ACC112 (cell line): ENCODE measurements at regions not wholly inside any gene's neighbourhood (a gene's known extent, or its start where the extent isn't known, plus 50 kb on each side); places are given as distances from the start of the nearest gene placed in this dataset.

Experiments used
- H2AFZ ChIP-seq: fragments of 200-600 bp; sonication (generic); one replicate; pipeline ENCODE4 v1.6.0; 2017; ENCODE audit warnings: antibody characterized with exemption, low read length; ENCODE audit not compliant: unreplicated experiment
- H3K27ac ChIP-seq: fragments of 200-600 bp; sonication (generic); 2 replicates; pipeline ENCODE4 v1.5.1; 2014; ENCODE audit warnings: low read depth, mild to moderate bottlenecking, antibody characterized with exemption, low read length, moderate library complexity
- H3K27me3 ChIP-seq: fragments of 200-600 bp; sonication (generic); 2 replicates; pipeline ENCODE4 v1.6.1; 2014; ENCODE audit warnings: mild to moderate bottlenecking, antibody characterized with exemption, low read length, moderate library complexity, mixed read lengths; ENCODE audit not compliant: insufficient read depth
- H3K36me3 ChIP-seq: fragments of 200-600 bp; sonication (generic); 2 replicates; pipeline ENCODE4 v1.6.1; 2016; ENCODE audit warnings: mild to moderate bottlenecking, antibody characterized with exemption, low read length, moderate library complexity, mixed read lengths; ENCODE audit not compliant: insufficient read depth
- H3K4me1 ChIP-seq: fragments of 200-600 bp; sonication (generic); one replicate; pipeline ENCODE4 v1.6.1; 2016; ENCODE audit warnings: low read length, mixed read lengths; ENCODE audit not compliant: insufficient read depth, unreplicated experiment, control insufficient read depth
- H3K4me3 ChIP-seq: fragments of 200-600 bp; sonication (generic); 2 replicates; pipeline ENCODE4 v1.5.1; 2014; ENCODE audit warnings: mild to moderate bottlenecking, low read depth, low read length
- H3K79me2 ChIP-seq: fragments of 200-600 bp; sonication (generic); one replicate; pipeline ENCODE4 v1.6.0; 2016; ENCODE audit warnings: low read length; ENCODE audit not compliant: control insufficient read depth, unreplicated experiment, insufficient read depth

DNA sequence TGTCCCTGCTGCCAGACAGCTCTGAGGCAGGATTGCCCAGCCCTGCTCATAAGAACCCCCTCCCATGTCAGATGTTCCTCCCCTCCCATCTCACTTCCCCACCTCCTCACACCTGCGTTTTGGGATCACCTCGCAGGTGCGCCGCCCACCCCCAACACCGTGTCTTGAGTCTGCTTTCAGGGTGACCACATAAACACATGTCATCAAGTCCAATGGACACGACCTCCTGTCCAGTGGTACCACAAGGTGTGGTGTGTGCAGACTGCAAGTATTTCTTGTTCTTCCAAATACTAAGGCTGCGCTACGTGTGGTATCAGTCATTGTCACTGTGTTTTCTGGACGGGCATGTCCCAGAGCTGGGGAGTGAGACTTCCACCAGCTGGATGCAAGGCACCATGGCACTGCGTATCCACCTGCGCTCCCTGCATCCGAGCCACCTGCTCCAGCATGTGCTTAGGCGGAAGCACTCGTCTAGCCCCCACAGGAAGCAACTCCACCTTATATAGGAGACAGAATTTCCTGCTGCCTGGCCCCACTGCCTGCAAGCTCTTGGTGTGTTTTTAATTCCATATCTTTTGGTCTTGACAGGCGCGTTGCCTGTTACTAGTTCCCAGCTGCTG lies 119.7 kb upstream of the NXT1 start:
- H3K79me2 ChIP-seq = no peaks in the 10 kb centered on the region
- no peak overlapping the region for H2AFZ ChIP-seq
- H3K4me3 ChIP-seq = no peak overlapping the region
- no peaks in the 10 kb centered on the region; the same call in 1 of the 2 replicates for H3K36me3 ChIP-seq
- peak overlapping the region; percentile 72 for H3K27ac ChIP-seq
- no peaks in the 10 kb centered on the region for H3K27me3 ChIP-seq
- peaks cover 55% of the 10 kb centered on the region for H3K4me1 ChIP-seq

DNA sequence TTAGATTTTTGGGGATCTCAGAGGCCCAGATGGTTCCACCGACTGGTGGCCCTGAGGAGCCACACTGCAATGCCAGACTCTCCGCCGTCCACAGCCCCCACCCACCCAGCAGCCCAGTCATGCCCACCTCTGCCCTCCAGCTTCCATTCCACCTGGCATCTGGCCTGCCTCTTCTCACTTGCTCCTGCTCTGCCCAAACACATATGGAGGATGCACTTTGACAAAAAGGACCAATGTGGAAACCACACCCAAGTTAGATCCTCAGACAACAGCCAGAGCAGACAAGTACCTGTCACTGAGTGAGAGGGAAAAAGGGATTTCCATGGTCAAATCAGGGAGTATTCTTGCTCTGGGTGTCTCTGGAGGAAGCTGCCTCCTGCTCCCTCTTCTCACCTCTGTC lies 120.6 kb upstream of the NXT1 start:
- Histone ChIP-seq H3K4me3 (no peak overlapping the region), H3K27me3 (no peaks in the 10 kb centered on the region), H3K79me2 (no peaks in the 10 kb centered on the region), H3K27ac (no peak overlapping the region), H2AFZ (no peak overlapping the region), H3K4me1 (peaks cover 59% of the 10 kb centered on the region), H3K36me3 (no peaks in the 10 kb centered on the region; the same call in 1 of the 2 replicates)

DNA sequence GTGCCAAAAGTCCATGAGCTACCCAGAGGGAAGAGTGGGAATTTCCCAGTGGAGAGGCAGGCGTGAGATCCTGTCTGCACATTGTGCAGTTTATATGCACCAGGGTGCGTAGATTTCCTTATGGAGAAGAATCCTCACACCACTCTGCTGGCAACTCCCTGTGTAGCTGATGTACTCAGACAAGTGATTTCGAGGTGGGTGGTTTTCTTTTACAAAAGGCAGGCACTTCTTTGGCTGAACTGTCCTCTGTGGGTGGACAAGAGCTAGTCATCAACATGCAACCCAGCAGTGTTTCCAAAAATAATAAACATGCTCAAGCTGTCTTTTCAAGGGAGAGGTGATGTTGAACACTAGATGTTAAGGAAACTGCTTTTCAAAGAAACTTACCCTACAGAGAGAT lies 121.7 kb upstream of the NXT1 start:
- Histone ChIP-seq H3K79me2 (no peaks in the 10 kb centered on the region), H3K27ac (peak overlapping the region; percentile 70), H3K36me3 (no peaks in the 10 kb centered on the region; the same call in 1 of the 2 replicates), H3K4me3 (no peak overlapping the region), H3K4me1 (peaks cover 56% of the 10 kb centered on the region), H2AFZ (no peak overlapping the region), H3K27me3 (no peaks in the 10 kb centered on the region)

DNA sequence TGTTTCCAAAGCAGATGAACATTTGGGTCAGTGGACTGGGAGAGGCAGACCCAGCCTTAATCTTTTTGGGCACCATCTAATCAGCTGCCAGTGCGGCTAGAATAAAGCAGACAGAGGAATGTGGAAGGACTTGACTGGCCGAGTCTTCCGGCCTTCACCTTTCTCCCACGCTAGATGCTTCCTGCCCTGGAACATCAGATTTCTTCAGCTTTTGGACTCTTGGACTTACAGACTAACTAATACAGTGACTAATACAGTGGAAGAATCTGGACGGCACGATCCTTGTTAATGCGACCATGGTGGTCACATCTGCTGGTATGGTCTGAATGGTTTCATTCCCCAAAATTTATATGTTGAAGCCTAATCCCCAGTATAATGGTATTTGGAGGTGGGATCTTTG lies 122.6 kb upstream of the NXT1 start:
- no peak overlapping the region for H2AFZ ChIP-seq
- H3K27me3 ChIP-seq = no peaks in the 10 kb centered on the region
- H3K27ac ChIP-seq = peak overlapping the region; percentile 70; the same call in 1 of the 2 replicates
- no peaks in the 10 kb centered on the region for H3K79me2 ChIP-seq
- no peak overlapping the region for H3K4me3 ChIP-seq
- H3K36me3 ChIP-seq = no peaks in the 10 kb centered on the region; the same call in 1 of the 2 replicates
- peaks cover 56% of the 10 kb centered on the region for H3K4me1 ChIP-seq

DNA sequence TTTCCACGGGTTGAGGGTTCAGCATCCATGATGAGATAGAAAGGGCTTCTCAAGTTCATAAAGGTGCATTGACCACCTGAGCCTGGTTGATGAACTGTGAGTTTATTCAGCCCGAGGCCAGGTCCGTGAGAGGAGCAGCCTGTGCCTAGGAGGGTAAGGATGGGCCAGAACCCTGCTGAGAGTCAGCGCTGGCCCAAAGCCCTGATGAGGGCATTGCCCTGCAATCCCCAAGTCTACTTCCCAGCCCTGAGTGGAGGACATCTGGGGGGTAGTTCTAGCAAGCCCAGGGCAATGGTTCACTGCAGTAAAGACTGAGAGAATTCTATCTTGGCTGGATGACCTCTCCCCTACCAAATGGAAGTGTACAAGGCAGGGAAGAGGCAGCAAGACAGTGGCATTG lies 123.3 kb upstream of the NXT1 start:
- Histone ChIP-seq H3K36me3 (no peaks in the 10 kb centered on the region; the same call in 1 of the 2 replicates), H3K79me2 (no peaks in the 10 kb centered on the region), H3K27ac (no peak overlapping the region), H2AFZ (no peak overlapping the region), H3K4me3 (no peak overlapping the region), H3K27me3 (no peaks in the 10 kb centered on the region), H3K4me1 (peaks cover 59% of the 10 kb centered on the region)

DNA sequence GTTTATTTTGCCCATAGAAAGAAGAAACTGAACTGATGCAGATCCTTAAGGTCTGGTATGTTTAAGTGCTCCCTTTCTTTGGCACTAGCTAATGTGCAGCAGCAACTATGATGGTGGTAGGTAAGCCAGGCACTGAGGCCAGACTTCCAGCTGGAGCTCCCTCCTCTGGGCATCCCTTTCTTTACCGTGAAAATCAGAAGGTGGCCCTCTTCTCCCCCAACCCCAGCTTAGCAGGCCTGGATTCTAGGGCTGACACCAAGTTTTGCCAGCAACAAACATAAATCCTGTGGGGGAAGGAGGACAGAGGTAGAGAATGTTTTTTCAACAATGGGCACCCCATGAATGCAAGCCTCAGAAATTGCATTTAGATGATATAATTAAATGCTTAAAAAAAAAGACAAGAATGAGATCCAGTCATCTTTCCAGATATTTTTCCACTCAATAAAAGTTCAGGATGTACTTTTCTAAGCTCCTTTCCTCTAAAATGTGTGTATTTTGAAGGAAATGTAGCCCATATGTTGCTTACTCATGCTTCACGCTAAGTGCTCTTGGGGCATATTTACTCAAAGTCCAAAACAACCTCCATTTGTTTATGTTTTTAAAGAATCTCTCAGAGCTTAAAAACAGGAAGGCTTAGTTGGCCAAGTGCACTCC lies 123.9 kb upstream of the NXT1 start:
- no peak overlapping the region for H3K4me3 ChIP-seq
- H2AFZ ChIP-seq = no peak overlapping the region
- no peaks in the 10 kb centered on the region for H3K27me3 ChIP-seq
- peaks cover 58% of the 10 kb centered on the region for H3K4me1 ChIP-seq
- H3K36me3 ChIP-seq = no peaks in the 10 kb centered on the region
- no peak overlapping the region for H3K27ac ChIP-seq
- no peaks in the 10 kb centered on the region for H3K79me2 ChIP-seq

DNA sequence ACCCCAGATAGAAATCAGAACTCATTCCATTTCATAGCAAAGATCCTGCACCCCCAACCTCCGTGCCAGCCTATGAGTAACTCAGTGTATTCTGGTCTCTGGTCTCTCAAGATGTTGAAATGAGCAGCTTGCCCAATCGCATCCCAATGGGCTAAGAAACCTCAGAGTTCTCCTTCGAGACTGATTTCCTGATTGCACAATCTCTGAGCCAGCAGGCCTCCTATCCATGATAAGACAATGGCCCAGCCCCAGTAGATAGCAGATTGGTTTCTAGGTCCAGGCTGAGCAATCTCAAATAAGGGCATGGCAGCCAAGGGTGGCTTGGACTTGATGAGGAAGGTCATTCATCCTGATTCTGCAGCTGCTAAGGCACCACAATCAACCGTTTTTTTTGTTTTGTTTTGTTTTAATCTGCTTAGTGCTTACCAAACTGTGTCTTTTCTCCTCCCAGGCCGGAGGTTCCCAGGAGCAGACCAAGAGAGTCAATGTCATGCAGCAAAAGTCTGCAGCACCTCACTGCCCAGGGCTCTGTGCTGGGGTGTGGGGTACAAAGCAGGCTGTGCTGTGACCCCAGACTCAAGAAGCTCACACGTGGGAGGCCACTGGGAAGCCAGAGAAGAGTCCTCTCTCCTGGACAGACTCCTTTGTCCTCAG lies 125.1 kb upstream of the NXT1 start:
- no peaks in the 10 kb centered on the region for H3K36me3 ChIP-seq
- H2AFZ ChIP-seq = peak overlapping the region; percentile 81
- H3K4me1 ChIP-seq = peaks cover 46% of the 10 kb centered on the region
- no peaks in the 10 kb centered on the region for H3K79me2 ChIP-seq
- H3K27me3 ChIP-seq = 0 out of 2 replicates have a peak, but pooled peaks cover 4% of the 10 kb centered on the region
- H3K4me3 ChIP-seq = no peak overlapping the region
- peak overlapping the region; percentile 79 for H3K27ac ChIP-seq

DNA sequence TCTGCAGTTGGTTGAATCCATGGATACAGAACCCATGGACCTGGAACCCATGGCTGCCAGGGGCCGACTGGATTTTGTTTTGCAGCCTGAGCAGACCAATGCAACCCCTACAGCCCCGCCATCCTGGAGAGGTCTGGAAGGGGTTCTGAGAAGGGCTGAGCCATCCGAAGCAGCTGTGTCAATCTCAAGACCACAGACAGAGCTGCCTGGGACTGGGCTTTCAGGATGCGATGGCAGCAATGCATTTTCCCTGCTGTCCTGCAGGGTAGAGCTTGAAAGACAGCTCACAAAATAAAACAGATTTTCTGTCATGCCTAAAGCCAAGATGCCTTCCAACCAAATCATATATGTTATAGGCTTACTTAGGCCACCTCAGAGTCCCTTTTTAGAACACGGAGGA lies 125.8 kb upstream of the NXT1 start:
- Histone ChIP-seq H3K4me3 (no peak overlapping the region), H3K27me3 (peaks cover 8% of the 10 kb centered on the region; the same call in 1 of the 2 replicates), H2AFZ (peak overlapping the region; percentile 81), H3K79me2 (no peaks in the 10 kb centered on the region), H3K27ac (peak overlapping the region; percentile 79), H3K36me3 (no peaks in the 10 kb centered on the region), H3K4me1 (peaks cover 46% of the 10 kb centered on the region)

DNA sequence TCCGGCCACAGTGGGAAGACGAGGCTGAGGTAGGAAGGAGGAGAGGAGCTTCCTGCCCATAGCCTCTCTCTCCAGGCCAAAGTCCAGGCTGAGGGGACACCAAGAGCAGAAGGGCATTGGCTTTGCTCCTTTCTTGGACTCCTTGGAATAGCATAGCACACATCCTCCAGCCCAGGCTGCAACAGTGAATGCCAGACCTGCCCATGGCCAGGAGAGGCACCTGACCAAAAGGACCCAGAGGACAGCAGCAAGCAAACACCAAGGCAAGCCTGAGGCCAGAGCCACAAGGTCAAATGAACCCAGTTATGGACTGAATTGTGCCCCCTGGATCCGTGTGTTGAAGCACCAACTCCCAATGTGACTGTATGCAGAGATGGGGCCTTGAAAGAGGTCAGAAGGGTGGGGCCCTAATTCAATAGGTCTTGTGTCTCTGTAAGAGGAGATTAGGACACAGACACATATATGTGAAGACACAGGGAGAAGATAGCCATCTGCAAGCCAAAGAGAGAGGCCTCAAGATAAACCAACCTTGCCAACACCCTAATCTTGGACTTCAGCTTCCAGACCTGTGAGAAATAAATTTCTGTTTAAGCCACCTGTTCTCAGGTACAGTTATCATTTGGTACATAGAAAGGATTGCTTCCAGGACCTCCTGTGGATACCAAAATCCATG lies 126.5 kb upstream of the NXT1 start:
- Histone ChIP-seq H3K27ac (no peak overlapping the region), H3K27me3 (peaks cover 8% of the 10 kb centered on the region; the same call in 1 of the 2 replicates)

DNA sequence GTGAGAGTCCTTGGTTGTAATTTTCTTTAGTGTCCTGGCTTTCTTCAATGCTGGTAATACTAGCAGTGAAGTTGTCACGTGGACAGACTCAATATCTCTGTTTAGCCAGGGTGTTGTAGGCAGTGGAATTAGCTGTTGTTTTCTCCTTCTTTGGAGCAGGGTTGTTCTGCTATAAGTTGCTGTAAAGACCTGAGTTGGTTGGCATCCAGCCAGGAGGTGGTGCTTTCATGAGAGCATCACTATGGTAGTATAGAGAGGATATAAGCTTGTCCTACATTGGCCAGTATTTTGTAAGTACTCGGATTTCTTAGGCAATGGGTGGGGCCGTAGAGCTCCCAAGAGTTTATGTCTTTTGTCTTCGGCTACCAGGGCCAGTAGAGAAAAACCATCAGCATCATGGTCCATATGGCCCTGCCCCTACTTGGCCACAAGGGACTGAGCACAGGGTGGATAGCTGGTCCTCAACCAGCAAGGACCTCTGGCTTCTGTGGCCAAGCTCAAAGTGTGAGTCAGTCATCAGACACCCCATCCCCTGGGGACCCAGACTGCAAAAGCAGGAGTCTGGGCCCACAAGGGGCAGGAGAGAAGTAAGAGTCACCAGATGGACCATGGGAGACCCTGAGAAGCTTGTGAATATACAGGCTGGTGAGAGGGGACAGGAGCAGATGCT lies 127.9 kb upstream of the NXT1 start:
- H3K4me3 ChIP-seq = no peak overlapping the region
- peaks cover 8% of the 10 kb centered on the region; the same call in 1 of the 2 replicates for H3K27me3 ChIP-seq
- no peak overlapping the region for H3K27ac ChIP-seq
- H3K4me1 ChIP-seq = peaks cover 28% of the 10 kb centered on the region
- H2AFZ ChIP-seq = no peak overlapping the region
- no peaks in the 10 kb centered on the region for H3K79me2 ChIP-seq
- H3K36me3 ChIP-seq = no peaks in the 10 kb centered on the region

More for the DNA sequence above, 126.5 kb upstream of the NXT1 start:
- no peak overlapping the region for H2AFZ ChIP-seq
- no peaks in the 10 kb centered on the region for H3K36me3 ChIP-seq
- H3K4me3 ChIP-seq = no peak overlapping the region
- H3K79me2 ChIP-seq = no peaks in the 10 kb centered on the region
- peaks cover 41% of the 10 kb centered on the region for H3K4me1 ChIP-seq
